ENCODE measurements at regions not wholly inside any gene's neighbourhood (a gene's known extent, or its start where the extent isn't known, plus 50 kb on each side); places are given as distances from the start of the nearest gene placed in this dataset.

DNA sequence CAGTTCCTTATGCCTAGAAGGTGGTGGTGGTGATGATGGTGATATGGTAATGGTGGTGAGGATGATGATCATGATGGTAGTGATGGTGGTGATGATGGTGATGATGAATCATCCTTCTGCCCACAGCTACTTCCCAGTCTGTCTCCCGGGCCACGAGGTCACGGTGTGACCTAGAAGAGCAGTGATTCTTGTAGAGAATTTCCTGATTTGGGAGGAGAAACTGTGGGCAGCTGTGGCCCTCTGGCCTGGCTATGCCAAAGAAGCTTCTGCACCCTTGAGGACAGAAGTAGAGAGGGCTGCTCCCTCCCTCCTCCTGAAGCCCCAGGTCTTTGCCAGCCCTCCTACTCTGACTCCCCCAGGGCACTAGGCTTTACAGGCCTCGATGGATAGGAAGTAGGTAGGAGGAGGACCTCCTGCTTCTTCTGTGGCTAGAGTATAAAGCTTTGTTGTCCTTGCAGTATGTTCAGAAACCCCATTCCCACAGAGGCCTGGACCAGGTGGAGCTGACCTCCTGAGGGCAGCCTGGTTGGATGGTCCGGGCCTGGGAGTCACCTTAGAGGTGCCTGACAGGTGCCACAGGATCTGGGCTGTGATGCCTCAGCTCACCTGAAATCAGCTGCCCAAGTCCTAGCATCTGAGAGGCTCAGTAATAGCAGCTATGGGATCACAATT lies 57.9 kb upstream of the EPAS1 start:
- no peak for DNase-seq

GRCh38 chr2:46239847-46240181 lies 57.4 kb upstream of the EPAS1 start:
- DNase-seq: no peak

GRCh38 chr2:46241344-46241743 lies 55.9 kb upstream of the EPAS1 start:
- DNase-seq: peak; percentile 66 to 88

DNA sequence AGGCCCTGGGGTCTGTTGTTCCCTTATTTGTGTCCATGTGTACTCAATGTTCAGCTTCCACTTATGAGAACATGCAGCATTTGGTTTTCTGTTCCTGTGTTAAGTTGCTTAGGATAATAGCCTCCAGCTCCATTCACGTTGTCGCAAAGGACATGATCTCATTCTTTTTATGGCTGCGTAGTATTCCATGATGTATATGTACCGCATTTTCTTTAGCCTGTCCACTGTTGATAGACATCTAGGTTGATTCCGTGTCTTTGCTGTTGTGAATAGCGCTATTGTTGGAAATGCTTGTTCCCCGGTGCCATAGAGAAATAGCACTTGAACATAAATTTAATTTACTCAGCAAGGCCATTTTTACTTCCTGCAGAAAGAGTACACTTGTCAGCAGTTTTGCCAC lies 51.3 kb upstream of the EPAS1 start:
- no peak for DNase-seq

GRCh38 chr2:46246790-46247189 lies 50.4 kb upstream of the EPAS1 start:
- no peak for DNase-seq
